H1 (cell line): ENCODE measurements at regions not wholly inside any gene's neighbourhood (a gene's known extent, or its start where the extent isn't known, plus 50 kb on each side); places are given as distances from the start of the nearest gene placed in this dataset.

Source experiments
- CTCF ChIP-seq, 3 experiments: IDR thresholded peaks; 1 replicate in 2 of 3; 2 replicates in 1 of 3; pipeline versions ENCODE4 v1.5.1 to v1.6.1; 2011; ENCODE audit warnings: low read length in 3 of 3, mild to moderate bottlenecking in 3 of 3, inconsistent platforms in 2 of 3, low read depth in 1 of 3, moderate library complexity in 1 of 3; ENCODE audit not compliant: insufficient read depth in 1 of 3; ENCODE audit errors: control extremely low read depth in 1 of 3
- EGR1 ChIP-seq: IDR thresholded peaks from 2 replicates; pipeline ENCODE4 v1.6.1; 2011; ENCODE audit warnings: low read depth, low read length, borderline replicate concordance
- EZH2 ChIP-seq: fragments of 200-600 bp; sonication (generic); IDR thresholded peaks from 2 replicates; pipeline ENCODE4 v1.7.1; 2012; ENCODE audit warnings: low read depth, mild to moderate bottlenecking, moderate library complexity, low read length, inconsistent platforms; ENCODE audit not compliant: severe bottlenecking
- HDAC2 ChIP-seq, 2 experiments: fragments of 300-600 bp in 1 of 2; sonication (generic) in 1 of 2; IDR thresholded peaks; 2 replicates each; pipeline ENCODE4 v1.6.1; 2011 to 2012; ENCODE audit warnings: low read depth in 2 of 2, low read length in 2 of 2, mild to moderate bottlenecking in 2 of 2, moderate library complexity in 2 of 2, borderline replicate concordance in 1 of 2, inconsistent platforms in 1 of 2
- JUN ChIP-seq: IDR thresholded peaks from 2 replicates; pipeline ENCODE4 v1.6.1; 2011; ENCODE audit warnings: low read depth, mild to moderate bottlenecking, improper control_type of control experiment, low read length
- NRF1 ChIP-seq: IDR thresholded peaks from 2 replicates; pipeline ENCODE4 v1.6.1; 2011; ENCODE audit warnings: mild to moderate bottlenecking, low read depth, low read length, improper control_type of control experiment
- POLR2A ChIP-seq, 2 experiments: IDR thresholded peaks; 1 replicate in 1 of 2; 2 replicates in 1 of 2; pipeline ENCODE4 v1.6.1; 2011; ENCODE audit warnings: low read depth in 2 of 2, low read length in 2 of 2, mild to moderate bottlenecking in 2 of 2; ENCODE audit errors: control extremely low read depth in 1 of 2
- RNF2 ChIP-seq: fragments of 200-900, 300-1000 bp; sonication (generic); IDR thresholded peaks from 2 replicates; pipeline ENCODE4 v1.7.1; 2016; ENCODE audit warnings: borderline replicate concordance, low read depth, mild to moderate bottlenecking, antibody characterized with exemption, low read length; ENCODE audit not compliant: poor library complexity, severe bottlenecking; ENCODE audit errors: missing control alignments
- RXRA ChIP-seq: IDR thresholded peaks from 2 replicates; pipeline ENCODE4 v1.6.1; 2011; ENCODE audit warnings: low read depth, mild to moderate bottlenecking, low read length, moderate library complexity; ENCODE audit not compliant: insufficient read depth
- SIX5 ChIP-seq: IDR thresholded peaks from 2 replicates; pipeline ENCODE4 v1.6.1; 2011; ENCODE audit warnings: mild to moderate bottlenecking, low read depth, low read length
- SP1 ChIP-seq: IDR thresholded peaks from 2 replicates; pipeline ENCODE4 v1.6.1; 2011; ENCODE audit warnings: low read depth, low read length
- SUZ12 ChIP-seq: fragments of 200-600 bp; sonication (generic); IDR thresholded peaks from 2 replicates; pipeline ENCODE4 v1.6.1; 2012; ENCODE audit warnings: mild to moderate bottlenecking, inconsistent platforms, low read length, moderate library complexity, mixed read lengths

DNA sequence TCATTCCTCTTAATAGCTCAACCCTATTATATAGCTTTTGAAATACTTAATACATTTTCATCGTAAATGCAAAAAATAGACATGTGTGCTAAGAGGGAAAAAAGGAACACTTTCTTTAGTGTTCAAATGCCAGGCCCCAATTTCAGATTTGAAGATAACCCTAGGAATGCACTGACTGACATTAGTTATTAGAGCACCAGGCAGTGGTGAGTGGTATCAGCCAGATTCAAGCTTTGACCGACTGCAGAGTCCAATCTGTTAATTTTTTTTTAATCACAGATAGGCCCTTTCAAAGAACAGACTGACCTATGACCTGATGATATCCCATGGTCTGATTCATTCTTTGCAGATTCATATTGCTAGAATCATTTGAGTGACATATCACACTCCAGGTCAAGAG lies 874.2 kb upstream of the CHORDC1 start:
- no peak for TF ChIP-seq SUZ12
- no peak for TF ChIP-seq CTCF (IDR thresholded peaks at IDR 0.05; ENCODE audit: control extremely low read depth in 1 of 3, insufficient read depth in 1 of 3, low read depth in 1 of 3, low read length in 3 of 3)
- no peak for TF ChIP-seq EZH2
- no peak for TF ChIP-seq JUN
- no peak for TF ChIP-seq POLR2A (IDR thresholded peaks at IDR 0.05; ENCODE audit: control extremely low read depth in 1 of 2, low read depth in 2 of 2, low read length in 2 of 2)
- no peak for TF ChIP-seq NRF1
- TF ChIP-seq HDAC2 (IDR thresholded peaks at IDR 0.05; ENCODE audit: borderline replicate concordance in 1 of 2, low read depth in 2 of 2, low read length in 2 of 2): no peak
- no peak for TF ChIP-seq SP1
- no peak for TF ChIP-seq EGR1
- no peak for TF ChIP-seq RNF2
- TF ChIP-seq RXRA: no peak
- no peak for TF ChIP-seq SIX5
